Occipital lobe (tissue), 1 donor: ENCODE measurements at regions not wholly inside any gene's neighbourhood (a gene's known extent, or its start where the extent isn't known, plus 50 kb on each side); places are given as distances from the start of the nearest gene placed in this dataset.
"Not testable (repeated sequence)": the region's sequence is repeated elsewhere in the genome, so short reads cannot be mapped to it uniquely, and the experiment has no call there.

Source experiments
- DNase-seq: peaks from one replicate; lab custom pipeline; 2025; lab: John Stamatoyannopoulos, UW

GRCh38 chr3:176632925-176633324, 564.4 kb downstream of the TBL1XR1 start:
- DNase-seq = no peak

DNA sequence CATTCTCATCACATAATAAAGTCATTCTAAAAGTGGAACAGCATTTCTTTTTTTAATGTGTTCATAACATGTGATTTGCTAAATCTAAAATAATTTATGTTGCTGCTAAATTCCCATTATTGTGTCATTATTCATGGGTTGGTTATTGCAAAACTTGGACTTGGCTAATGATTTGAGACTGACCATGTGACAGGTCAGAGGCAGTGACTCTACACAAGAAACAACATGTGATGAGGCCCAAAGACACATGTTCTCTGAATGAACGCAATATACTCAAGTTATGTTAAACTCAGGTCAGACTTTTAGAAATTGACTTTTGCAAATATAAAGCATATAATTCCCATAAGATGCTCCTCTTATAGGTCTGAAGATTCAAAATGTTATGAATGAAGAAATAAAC, 566.1 kb downstream of the TBL1XR1 start:
- no peak for DNase-seq

- DNase-seq = no peak
These were observed 569.1 kb downstream of the TBL1XR1 start for GRCh38 chr3:176628101-176628639.

DNA sequence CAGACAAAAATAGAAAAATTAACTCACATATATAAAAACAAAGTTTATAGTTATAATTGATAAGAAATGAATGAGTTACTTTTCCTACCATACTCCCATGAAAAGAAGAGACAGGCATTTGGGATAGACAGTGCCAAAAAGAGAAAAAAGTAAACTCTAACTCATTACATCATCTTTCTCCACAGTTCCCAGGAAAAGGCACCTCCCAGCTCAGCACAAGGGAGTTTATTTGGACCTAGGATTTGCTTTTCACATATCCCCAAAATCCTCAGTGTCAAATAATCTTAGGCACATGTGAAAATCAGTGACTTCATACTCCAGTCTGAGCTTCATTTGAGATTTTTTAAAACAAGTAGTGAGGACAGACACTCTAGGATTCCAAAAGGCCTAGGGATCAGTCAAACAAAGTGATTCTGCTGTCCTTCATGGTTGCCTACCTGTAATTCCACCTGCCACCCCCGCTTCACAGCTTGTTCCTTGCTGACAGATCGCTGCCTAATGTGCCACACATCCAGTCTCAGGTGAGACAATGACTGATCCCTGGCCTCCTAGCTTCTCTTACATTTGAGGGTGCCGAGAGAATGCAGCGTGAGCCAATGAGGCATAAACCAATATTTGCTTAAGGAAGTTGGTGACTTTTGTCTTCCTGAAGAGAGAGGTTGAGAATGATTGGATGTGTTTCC, 573.7 kb downstream of the TBL1XR1 start:
- no peak for DNase-seq

DNA sequence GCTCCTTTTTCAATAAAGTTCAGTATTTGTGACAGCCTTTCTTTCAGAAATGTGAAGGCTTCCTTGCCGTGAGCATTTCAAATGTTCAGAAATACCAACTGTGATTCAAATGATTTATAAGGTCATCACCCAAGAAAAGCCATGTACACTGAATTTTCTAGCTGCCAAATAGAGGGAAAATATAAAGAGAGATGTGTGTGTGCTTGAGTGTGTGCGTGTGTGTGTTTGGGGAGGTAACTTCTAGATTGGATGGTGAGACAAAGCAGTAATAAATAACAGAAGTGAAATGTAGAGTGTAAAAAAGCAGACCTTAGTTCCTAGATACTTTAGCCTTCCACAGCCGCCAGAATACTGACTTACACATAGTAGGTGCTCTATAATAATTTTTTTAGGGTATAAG, 577.4 kb downstream of the TBL1XR1 start:
- no peak for DNase-seq

GRCh38 chr3:176615826-176616225, 581.5 kb downstream of the TBL1XR1 start:
- DNase-seq = no peak

- DNase-seq = no peak
These were observed 585.6 kb downstream of the TBL1XR1 start for GRCh38 chr3:176611703-176612102.

DNA sequence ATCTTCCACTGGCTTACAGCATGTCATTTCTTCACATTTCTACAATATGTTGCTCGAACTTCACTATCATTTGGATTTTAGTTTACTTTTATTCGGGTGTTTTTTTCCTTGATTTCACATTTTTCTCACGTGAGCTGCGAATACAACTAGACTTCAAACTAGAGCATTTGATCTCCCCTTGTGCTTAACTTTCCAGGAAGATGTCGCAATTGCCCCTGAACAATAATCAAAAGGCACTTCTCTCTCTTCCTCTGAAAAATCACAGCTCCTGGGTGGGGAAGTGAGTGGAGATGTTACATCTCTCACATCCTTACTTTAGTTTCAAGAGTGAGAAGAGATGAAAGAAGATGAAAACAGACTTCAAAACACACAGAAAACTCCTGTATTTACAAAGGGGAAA, 587.9 kb downstream of the TBL1XR1 start:
- no peak for DNase-seq

GRCh38 chr3:176605553-176605952, 591.7 kb downstream of the TBL1XR1 start:
- not testable (repeated sequence) for DNase-seq

GRCh38 chr3:176595307-176595706, 602.0 kb downstream of the TBL1XR1 start:
- DNase-seq = no peak

DNA sequence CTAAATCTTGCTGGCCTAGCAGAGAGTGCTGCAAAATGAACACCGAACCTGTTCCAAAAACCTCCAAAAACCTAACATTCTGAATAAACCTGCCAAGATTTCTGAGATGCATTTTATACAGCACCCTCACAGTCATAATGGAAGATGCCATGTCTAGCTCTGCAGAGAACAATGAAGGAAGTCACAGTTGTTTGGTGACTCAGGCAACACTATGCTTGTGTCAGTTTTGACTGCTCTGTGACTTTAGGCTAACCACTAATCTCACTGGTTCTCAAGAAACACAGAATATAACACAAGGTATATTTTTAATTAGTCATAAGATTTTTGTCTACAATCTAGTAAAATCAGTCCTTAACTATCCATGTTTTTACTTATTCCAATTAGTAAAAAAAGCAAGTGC, 606.6 kb downstream of the TBL1XR1 start:
- DNase-seq = no peak

DNA sequence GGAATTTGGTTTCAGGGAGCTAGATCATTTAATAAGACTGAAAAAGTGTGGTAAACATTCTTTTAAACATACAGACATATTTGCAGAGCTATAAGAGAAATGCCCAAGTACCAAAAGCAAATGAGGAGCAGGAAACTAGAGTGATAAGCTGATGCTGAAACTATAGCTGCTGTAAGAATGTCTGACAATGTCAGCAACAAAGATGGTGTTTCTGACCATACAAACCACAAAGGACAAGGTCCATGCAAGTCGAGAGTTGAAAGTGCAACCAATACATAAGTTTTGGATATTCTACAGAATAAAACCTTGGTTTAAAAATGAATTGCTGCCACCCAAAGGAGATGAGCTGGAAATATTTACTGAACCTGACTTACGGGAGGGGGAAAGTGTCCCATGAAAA, 610.2 kb downstream of the TBL1XR1 start:
- DNase-seq = no peak

DNA sequence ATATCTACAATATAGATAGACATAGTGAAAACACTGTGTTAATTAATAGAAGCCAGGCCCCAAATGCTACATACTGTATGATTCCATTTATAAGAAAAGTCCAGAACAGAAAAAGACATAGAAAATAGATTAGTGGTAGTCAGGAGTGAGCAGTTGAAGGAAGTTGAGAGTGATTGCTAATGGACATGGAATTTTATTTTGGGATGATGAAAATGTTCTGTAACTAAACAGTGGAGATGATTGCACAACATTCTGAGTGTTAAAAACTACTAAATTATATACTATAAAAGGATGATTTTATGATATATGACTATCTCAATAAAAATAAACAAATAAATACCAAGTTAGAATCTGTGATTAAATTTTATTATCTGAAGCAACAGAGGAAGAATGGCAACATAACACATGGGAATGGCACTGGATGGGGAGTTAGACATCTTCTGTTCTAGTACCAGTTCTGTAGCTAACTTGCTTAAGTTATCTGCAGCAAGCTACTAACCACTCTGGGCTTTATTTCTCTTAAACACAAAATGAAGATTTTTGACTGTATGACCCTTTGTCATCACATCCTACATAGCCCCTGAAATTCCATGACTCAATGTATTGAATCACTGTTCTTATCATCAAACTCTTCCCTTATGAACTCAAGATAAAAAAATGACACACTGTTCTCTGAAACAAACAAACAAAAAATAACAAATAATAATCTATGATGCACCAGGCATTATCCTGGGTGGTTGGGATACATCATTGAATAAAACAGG, 612.7 kb downstream of the TBL1XR1 start:
- no peak for DNase-seq

GRCh38 chr3:176583956-176584355, 613.3 kb downstream of the TBL1XR1 start:
- DNase-seq = no peak

DNA sequence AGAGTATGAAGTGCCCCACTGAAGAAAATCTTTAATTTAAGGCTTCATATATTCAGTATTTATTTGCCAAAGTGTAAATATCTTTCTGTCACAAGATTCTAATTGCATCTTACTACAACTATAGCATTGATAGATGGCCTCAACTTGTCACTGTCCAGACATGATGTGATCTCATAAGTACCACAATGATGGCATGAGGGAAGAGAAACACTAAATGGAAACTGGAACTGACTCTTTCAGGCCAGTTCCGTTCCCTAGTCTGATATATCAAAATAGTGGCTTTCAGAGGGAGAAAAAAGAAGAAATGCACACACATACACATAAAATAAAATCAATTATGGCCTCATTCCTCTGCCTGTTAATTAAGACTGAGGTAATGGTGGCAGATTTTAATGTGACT, 615.7 kb downstream of the TBL1XR1 start:
- DNase-seq = no peak

DNA sequence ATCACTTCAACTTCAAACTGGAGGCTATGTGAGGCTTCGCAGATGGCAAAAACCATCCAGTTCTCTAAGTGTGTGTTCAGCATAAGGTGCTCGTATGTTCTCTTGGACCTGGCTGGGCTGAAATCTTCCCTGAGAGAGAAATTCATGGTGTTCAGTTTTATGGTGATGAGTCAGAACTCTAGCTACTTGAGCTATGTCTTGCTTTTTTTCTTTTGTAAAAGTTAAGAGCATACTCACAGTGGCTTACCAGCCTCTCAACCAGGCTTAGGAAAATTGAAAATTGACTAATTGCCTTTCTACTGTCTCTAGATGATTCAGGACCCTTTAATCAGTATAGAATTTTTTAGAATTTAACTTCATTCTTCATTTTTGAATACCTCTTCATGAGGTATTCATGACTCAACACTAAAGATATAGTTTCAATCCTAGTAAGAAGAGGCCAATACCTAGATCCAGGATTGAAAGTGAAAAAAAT, 617.5 kb downstream of the TBL1XR1 start:
- DNase-seq = no peak

DNA sequence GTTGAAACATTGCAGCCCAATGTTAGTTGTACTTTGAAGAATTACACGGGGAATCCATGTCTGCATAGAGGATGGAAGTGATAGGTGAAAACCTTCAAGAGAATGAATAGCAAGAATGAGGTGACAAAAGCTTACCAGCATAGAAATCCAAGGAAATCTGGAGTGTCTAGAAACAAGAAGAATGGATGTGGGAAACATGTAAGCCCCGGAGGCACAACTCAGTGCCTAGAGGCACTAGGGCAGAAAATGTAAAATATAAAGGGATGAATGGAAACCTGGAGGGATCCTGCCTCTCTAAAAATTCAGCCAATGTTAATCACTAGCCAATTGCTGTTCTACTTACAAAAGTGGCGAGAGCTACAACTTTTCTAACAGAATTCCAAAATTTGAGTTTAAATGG, 619.0 kb downstream of the TBL1XR1 start:
- DNase-seq = no peak

DNA sequence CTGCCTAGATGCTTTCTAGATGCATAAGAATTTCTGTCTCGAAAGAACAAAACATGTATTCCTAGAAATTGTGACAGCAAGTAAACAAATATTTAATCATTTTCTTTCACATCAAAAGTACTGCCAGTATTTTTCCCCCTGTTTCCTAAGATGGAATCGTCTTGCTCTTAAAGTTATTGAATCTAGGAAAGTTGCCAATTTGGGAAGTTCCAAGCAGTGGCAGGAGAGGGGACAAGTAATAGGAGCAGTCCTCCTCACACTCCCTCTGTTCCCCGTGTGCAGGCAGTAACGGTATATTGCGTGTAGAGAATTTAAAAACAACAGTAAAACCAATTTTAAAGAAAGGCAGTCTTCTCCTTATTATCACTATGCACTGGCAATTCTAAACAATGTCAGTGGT, 619.8 kb downstream of the TBL1XR1 start:
- no peak for DNase-seq

DNA sequence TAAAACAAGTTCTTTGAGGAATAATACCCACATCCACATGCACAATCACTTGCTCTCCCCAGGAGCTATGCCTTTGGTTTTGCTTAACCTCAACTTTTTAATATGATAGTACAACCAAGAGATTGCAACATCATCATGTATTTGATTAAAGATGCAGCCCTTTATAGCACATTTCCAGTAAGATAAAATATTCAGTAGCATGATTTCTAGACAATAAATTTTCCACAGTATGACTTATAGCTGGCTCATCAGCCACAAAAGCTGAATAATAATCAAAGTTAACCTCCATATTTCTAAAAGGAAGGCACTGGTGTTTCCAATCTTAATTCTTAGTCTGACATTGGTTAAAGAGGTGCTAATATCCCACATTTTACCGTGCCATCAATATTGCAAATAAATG, 622.5 kb downstream of the TBL1XR1 start:
- no peak for DNase-seq

DNA sequence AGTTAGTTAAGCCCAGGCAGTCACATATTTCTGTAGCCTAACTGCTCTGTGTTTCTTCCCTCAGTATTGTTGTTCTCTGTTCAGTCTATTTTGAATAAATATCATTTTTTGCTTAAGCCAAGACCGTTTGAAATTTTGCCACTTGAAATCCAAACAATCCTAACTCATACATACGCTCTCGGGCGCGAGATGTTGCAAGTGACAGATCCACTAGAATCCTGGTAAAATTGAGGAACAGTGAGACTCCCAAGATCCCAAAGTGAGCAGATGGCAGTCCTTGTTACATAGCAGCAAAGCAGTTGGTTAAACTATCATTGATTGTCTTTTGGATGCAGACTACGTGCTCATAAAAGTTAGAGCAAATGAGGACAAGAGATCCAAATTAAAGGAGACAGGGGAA, 625.4 kb downstream of the TBL1XR1 start:
- no peak for DNase-seq

GRCh38 chr3:176570992-176571391, 626.3 kb downstream of the TBL1XR1 start:
- DNase-seq = no peak

DNA sequence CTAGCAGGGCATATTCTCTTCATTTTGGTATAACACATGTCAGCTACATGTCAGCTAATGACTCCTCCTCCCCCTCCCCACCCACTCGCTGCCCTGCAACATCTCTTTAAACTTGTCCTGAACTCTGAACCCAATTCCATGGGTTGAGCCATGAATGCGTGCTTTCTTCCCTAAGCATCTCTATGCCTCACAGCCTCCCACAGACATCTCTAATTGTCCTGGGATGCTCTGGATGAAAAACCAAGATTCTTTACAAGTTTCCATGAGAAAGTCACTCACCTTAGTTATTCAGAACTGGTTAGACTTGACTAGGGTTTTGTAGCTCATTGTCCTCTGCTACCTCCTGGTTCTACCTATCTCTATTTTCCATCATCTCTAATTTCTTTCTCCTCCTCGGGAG, 629.1 kb downstream of the TBL1XR1 start:
- no peak for DNase-seq

DNA sequence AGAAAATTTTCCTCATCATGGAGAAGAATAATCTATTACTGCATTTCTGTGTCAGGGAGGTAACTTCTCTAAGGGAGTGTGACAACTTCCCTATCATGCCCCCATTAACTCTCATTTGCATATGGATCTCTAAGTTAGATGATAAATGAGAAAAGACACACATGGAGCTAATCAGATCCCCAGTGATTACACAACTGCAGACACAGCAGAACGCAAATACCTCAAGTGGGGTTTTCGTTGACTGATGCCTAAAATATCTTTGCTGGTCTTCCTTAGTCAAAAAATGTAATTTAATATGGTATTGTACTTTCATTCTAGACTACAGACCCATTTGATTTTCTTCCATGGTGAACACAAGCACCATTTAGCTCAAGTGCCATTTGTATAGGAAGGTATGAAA, 630.5 kb downstream of the TBL1XR1 start:
- DNase-seq = no peak
